ENCODE measurements at regions not wholly inside any gene's neighbourhood (a gene's known extent, or its start where the extent isn't known, plus 50 kb on each side); places are given as distances from the start of the nearest gene placed in this dataset.

DNA sequence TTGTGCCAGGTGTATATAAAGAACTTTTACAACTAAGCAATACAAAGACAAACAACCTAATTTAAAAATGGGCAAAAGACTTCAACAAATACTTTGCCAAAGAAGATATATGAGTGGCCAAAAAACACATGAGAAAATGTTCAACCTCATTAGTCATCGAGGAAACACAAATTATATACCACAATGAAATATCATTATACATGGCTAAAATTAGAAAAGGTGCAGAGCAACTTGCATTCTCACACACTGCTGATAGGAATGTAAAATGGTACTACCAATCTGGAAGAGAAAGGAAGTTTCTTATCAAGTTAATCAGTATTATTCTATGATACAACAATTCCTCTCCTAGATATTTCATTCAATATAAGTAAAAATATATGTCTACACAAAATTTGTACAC is 131.6 kb upstream of the FRMD6 start:
- no peak for TF ChIP-seq POLR2AphosphoS5 (IDR thresholded peaks at IDR 0.05; ENCODE audit: low read depth, low read length)
- TF ChIP-seq POLR2A (IDR thresholded peaks at IDR 0.05; ENCODE audit: low read depth, low read length), result no peak
- TF ChIP-seq TAF1 (IDR thresholded peaks at IDR 0.05; ENCODE audit: borderline replicate concordance, low read depth, low read length), result no peak
